ENCODE measurements at regions not wholly inside any gene's neighbourhood (a gene's known extent, or its start where the extent isn't known, plus 50 kb on each side); places are given as distances from the start of the nearest gene placed in this dataset.

DNA sequence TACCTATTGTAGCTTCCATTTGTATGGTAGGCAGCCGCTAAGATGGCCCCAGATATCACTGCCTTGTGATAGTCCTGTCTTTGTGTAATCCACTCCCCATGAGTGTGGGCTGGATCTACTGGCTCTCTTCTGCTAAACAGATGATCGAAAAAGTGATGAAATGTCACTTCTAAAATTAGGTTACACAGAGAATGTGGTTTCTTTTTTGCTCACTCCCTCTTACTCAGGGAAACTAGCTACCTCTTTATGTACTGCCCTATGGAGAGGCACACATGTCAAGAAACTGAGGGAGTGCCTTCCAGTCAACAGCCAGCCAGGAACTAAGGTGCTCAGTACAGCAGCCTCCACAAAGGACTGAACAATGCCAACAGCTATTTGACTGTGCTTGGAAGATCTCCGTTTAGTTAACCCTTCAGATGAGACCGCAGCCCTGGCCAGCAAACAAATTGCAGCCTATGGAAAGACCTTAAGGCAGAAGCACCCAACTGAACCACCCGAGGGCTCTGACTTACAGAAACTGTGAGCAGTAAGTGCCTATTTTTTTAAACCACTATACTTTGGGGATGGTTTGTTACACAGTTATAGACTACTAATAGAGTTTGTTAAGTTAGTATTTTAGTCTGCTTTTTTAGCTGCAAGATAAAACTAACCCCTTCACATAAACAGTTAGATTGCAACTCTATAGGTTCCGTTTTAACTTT lies 113.2 kb upstream of the MAF start:
- DNase-seq: no peak
- Histone ChIP-seq H3K27ac (ENCODE audit: low read length) (no peak overlapping the region), H3K27me3 (ENCODE audit: control insufficient read depth, insufficient read depth, low read length) (no peaks in the 10 kb centered on the region), H3K4me3 (ENCODE audit: low read length) (no peak overlapping the region), H3K9me3 (ENCODE audit: control insufficient read depth, insufficient read depth, low read length) (no peaks in the 10 kb centered on the region), H3K36me3 (ENCODE audit: control insufficient read depth, insufficient read depth, low read length) (no peaks in the 10 kb centered on the region), H3K4me1 (ENCODE audit: control insufficient read depth, insufficient read depth, low read length) (no peaks in the 10 kb centered on the region)
- WGBS (ENCODE audit: insufficient coverage): 95% methylated on average over 4 of the region's 6 CpGs
- intact Hi-C loops (cut with micrococcal nuclease): no loop called here
- no peaks in the 10 kb centered on the region for H3K36me3 Mint-ChIP-seq
- H3K4me3 Mint-ChIP-seq: no peak overlapping the region
- H3K4me1 Mint-ChIP-seq: no peaks in the 10 kb centered on the region
- H3K27ac Mint-ChIP-seq: no peak overlapping the region
- H3K27me3 Mint-ChIP-seq (ENCODE audit: low read depth in 2 of 2): peaks cover 15 to 17% of the 10 kb centered on the region in 2 donors
- H3K9me3 Mint-ChIP-seq: no peaks in the 10 kb centered on the region
- TF ChIP-seq, protein P1, sequence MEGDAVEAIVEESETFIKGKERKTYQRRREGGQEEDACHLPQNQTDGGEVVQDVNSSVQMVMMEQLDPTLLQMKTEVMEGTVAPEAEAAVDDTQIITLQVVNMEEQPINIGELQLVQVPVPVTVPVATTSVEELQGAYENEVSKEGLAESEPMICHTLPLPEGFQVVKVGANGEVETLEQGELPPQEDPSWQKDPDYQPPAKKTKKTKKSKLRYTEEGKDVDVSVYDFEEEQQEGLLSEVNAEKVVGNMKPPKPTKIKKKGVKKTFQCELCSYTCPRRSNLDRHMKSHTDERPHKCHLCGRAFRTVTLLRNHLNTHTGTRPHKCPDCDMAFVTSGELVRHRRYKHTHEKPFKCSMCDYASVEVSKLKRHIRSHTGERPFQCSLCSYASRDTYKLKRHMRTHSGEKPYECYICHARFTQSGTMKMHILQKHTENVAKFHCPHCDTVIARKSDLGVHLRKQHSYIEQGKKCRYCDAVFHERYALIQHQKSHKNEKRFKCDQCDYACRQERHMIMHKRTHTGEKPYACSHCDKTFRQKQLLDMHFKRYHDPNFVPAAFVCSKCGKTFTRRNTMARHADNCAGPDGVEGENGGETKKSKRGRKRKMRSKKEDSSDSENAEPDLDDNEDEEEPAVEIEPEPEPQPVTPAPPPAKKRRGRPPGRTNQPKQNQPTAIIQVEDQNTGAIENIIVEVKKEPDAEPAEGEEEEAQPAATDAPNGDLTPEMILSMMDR (IDR thresholded peaks at IDR 0.05): no peak
- no peak for ATAC-seq

DNA sequence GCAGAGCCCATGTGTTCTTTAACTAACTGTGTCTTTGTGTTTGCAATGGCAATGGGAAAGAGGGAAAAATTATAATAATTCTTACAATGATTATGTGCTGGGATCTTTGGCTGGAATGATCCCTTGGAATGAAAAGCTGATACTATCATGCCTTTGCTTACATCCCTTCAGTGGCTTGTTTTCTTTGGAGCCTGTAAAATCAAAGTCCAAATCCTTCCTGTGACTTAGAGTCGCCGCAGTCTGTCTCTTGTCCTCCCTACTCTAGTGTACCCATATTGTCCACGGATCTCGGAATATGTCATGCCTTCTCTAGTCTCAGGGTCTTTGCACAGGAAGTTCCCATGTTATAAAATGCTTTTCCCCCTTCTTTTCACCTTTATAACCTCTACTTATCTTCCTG lies 111.7 kb upstream of the MAF start:
- peaks cover 9 to 15% of the 10 kb centered on the region in 2 donors for H3K27me3 Mint-ChIP-seq (ENCODE audit: low read depth in 2 of 2)
- TF ChIP-seq, protein P1 (IDR thresholded peaks at IDR 0.05): no peak
- H3K27me3 ChIP-seq (ENCODE audit: control insufficient read depth, insufficient read depth, low read length): no peaks in the 10 kb centered on the region
- intact Hi-C loops (cut with micrococcal nuclease): no loop called here
- H3K9me3 Mint-ChIP-seq: no peaks in the 10 kb centered on the region
- no peak for DNase-seq
- no peaks in the 10 kb centered on the region for H3K4me1 Mint-ChIP-seq
- no peaks in the 10 kb centered on the region for H3K36me3 Mint-ChIP-seq
- no peak overlapping the region for H3K27ac Mint-ChIP-seq
- H3K4me1 ChIP-seq (ENCODE audit: control insufficient read depth, insufficient read depth, low read length): no peaks in the 10 kb centered on the region
- no peaks in the 10 kb centered on the region for H3K36me3 ChIP-seq (ENCODE audit: control insufficient read depth, insufficient read depth, low read length)
- ATAC-seq: no peak
- H3K27ac ChIP-seq (ENCODE audit: low read length): no peak overlapping the region
- WGBS (ENCODE audit: insufficient coverage): 94% methylated on average over 4 of the region's 4 CpGs
- no peak overlapping the region for H3K4me3 Mint-ChIP-seq
- no peaks in the 10 kb centered on the region for H3K9me3 ChIP-seq (ENCODE audit: control insufficient read depth, insufficient read depth, low read length)
- H3K4me3 ChIP-seq (ENCODE audit: low read length): no peak overlapping the region

DNA sequence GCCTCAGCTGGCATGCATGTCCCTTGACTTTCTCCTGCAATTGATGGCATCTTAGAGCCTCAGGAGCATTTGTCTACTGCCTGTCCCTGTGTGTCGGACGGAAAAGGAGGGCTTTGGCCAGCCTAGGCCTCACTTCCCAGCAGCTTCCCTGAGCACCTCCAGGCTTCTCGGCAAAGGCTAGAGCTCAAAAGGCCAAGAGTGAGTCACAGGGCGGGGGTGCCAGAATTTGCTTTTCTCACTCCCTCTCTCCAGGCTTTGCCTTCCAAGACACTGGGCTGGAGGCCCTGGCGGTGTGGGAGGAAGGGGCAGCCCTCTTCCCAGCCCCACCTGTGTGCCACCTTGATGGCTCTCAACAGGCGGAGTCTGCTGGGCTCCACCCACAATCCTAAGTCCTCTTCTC lies 107.3 kb upstream of the MAF start:
- intact Hi-C loops (cut with micrococcal nuclease): no loop called here
- no peaks in the 10 kb centered on the region for H3K9me3 Mint-ChIP-seq
- 92% methylated on average over 6 of the region's 6 CpGs for WGBS (ENCODE audit: insufficient coverage)
- no peak overlapping the region for H3K4me3 ChIP-seq (ENCODE audit: low read length)
- no peaks in the 10 kb centered on the region for H3K4me1 ChIP-seq (ENCODE audit: control insufficient read depth, insufficient read depth, low read length)
- no peak for DNase-seq
- no peak overlapping the region for H3K4me3 Mint-ChIP-seq
- no peak overlapping the region for H3K27ac Mint-ChIP-seq
- TF ChIP-seq, protein P1 (IDR thresholded peaks at IDR 0.05): no peak
- peaks cover 0 to 2% of the 10 kb centered on the region in 2 donors for H3K27me3 Mint-ChIP-seq (ENCODE audit: low read depth in 2 of 2)
- no peaks in the 10 kb centered on the region for H3K36me3 ChIP-seq (ENCODE audit: control insufficient read depth, insufficient read depth, low read length)
- H3K27me3 ChIP-seq (ENCODE audit: control insufficient read depth, insufficient read depth, low read length): no peaks in the 10 kb centered on the region
- H3K27ac ChIP-seq (ENCODE audit: low read length): no peak overlapping the region
- no peaks in the 10 kb centered on the region for H3K4me1 Mint-ChIP-seq
- H3K36me3 Mint-ChIP-seq: no peaks in the 10 kb centered on the region
- ATAC-seq: no peak
- H3K9me3 ChIP-seq (ENCODE audit: control insufficient read depth, insufficient read depth, low read length): no peaks in the 10 kb centered on the region

DNA sequence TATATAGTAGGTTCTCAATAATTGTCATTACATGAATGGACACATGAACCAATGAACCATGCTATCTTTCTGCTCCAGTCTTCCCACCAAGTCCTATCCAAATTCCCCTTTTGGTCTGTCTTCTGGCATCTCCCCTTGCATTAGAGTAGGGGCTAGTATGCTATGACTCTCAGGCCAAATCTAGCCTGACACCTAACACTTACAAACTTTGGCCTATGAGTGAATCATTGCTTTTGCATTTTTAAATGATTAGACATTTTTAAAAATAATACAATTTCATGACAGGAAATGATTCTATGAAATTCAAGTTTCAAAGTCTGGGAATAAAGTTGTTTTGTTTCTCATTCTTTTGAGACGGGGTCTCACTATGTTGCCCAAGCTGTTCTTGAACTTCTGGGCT lies 102.5 kb upstream of the MAF start:
- Histone ChIP-seq H3K36me3 (ENCODE audit: control insufficient read depth, insufficient read depth, low read length) (no peaks in the 10 kb centered on the region), H3K4me1 (ENCODE audit: control insufficient read depth, insufficient read depth, low read length) (no peaks in the 10 kb centered on the region), H3K27ac (ENCODE audit: low read length) (no peak overlapping the region), H3K27me3 (ENCODE audit: control insufficient read depth, insufficient read depth, low read length) (no peaks in the 10 kb centered on the region), H3K9me3 (ENCODE audit: control insufficient read depth, insufficient read depth, low read length) (no peaks in the 10 kb centered on the region), H3K4me3 (ENCODE audit: low read length) (no peak overlapping the region)
- ATAC-seq (no peak), DNase-seq (no peak)
- H3K27me3 Mint-ChIP-seq (ENCODE audit: low read depth in 2 of 2): peaks cover 0 to 2% of the 10 kb centered on the region in 2 donors
- H3K36me3 Mint-ChIP-seq: no peaks in the 10 kb centered on the region
- H3K4me3 Mint-ChIP-seq: no peak overlapping the region
- no peaks in the 10 kb centered on the region for H3K4me1 Mint-ChIP-seq
- no peak overlapping the region for H3K27ac Mint-ChIP-seq
- no peaks in the 10 kb centered on the region for H3K9me3 Mint-ChIP-seq
- 100% methylated on average over 1 of the region's 1 CpG for WGBS (ENCODE audit: insufficient coverage)
- TF ChIP-seq, protein P1 (IDR thresholded peaks at IDR 0.05): no peak
- intact Hi-C loops (cut with micrococcal nuclease): no loop called here
